ENCODE measurements at regions not wholly inside any gene's neighbourhood (a gene's known extent, or its start where the extent isn't known, plus 50 kb on each side); places are given as distances from the start of the nearest gene placed in this dataset.

DNA sequence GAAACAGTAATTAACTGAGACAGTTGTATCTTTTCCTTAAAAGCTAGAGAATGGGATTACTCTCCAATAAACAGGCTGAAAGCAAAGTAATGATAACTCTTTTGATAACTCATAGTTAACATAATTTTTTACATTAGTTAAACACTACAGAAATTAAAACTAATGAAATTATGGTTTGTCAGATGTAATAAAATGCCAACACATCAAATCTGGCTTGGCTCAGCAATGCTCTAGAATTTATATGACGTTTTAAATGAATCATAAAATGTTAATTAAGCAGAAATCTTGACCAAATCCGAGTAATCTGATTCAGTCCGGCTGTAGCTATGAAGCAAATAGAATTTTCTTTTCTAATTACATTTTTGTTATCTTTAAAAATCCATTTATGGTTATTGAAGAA, 244.2 kb upstream of the NR3C2 start:
- CTCF ChIA-PET: no interaction called here
- H3K27ac ChIP-seq (ENCODE audit: control insufficient read depth, insufficient read depth): no peak overlapping the region
- H3K9ac ChIP-seq (ENCODE audit: control insufficient read depth, insufficient read depth, low read length): no peak overlapping the region
- in situ Hi-C loops (cut with MboI): no loop called here
- no peaks in the 10 kb centered on the region for H3K4me1 ChIP-seq (ENCODE audit: control insufficient read depth, insufficient read depth, low read length)
- no peaks in the 10 kb centered on the region for H3K79me2 ChIP-seq (ENCODE audit: control insufficient read depth, insufficient read depth, low read length)
- RAD21 ChIA-PET (ENCODE audit: unreplicated experiment): no interaction called here
- no peak overlapping the region for H3K4me2 ChIP-seq (ENCODE audit: control insufficient read depth, insufficient read depth)
- no peak for TF ChIP-seq EGR1 (IDR thresholded peaks at IDR 0.05; ENCODE audit: borderline replicate concordance in 1 of 2, low read depth in 2 of 2, low read length in 2 of 2)
- no peak for TF ChIP-seq FOXM1 (IDR thresholded peaks at IDR 0.05; ENCODE audit: low read depth, low read length)
- no peak for TF ChIP-seq YY1 (IDR thresholded peaks at IDR 0.05; ENCODE audit: low read depth, low read length)
- TF ChIP-seq CUX1 (IDR thresholded peaks at IDR 0.05; ENCODE audit: insufficient replicate concordance, low read depth, low read length): no peak
- no peak for TF ChIP-seq BMI1 (IDR thresholded peaks at IDR 0.05; ENCODE audit: borderline replicate concordance)
- no peak for TF ChIP-seq RCOR1 (conservative IDR thresholded peaks at IDR 0.05; ENCODE audit: low read depth, low read length)
- no peak for TF ChIP-seq RUNX3 (IDR thresholded peaks at IDR 0.05; ENCODE audit: low read length)
- TF ChIP-seq NR2F1 (conservative IDR thresholded peaks at IDR 0.05): no peak
- TF ChIP-seq NFYB (IDR thresholded peaks at IDR 0.05; ENCODE audit: insufficient read depth, low read depth, low read length): no peak
- no peak for TF ChIP-seq DPF2 (IDR thresholded peaks at IDR 0.05)
- no peak for DNase-seq (ENCODE audit: low read depth, low spot score)
- WGBS (ENCODE audit: insufficient coverage, insufficient replicate concordance, low lambda C conversion rate, missing lambda C conversion rate): 0% methylated on average over 3 of the region's 3 CpGs
- no peaks in the 10 kb centered on the region for H4K20me1 ChIP-seq (ENCODE audit: control insufficient read depth, insufficient read depth)
- ATAC-seq: no peak
- no peaks in the 10 kb centered on the region for H3K36me3 ChIP-seq (ENCODE audit: control insufficient read depth in 2 of 2, insufficient read depth in 2 of 2, low read length in 1 of 2)
- no peak overlapping the region for H2AFZ ChIP-seq (ENCODE audit: control insufficient read depth, low read depth, low read length)
- POLR2A ChIA-PET: no interaction called here
- no TSS peak for BruUV-seq (replicated peaks)
- no peak overlapping the region for H3K4me3 ChIP-seq
- H3K9me3 ChIP-seq (replicated peaks; ENCODE audit: control insufficient read depth, insufficient read depth, low read length): no peaks in the 10 kb centered on the region
- intact Hi-C loops (cut with micrococcal nuclease; ENCODE audit: unreplicated experiment): no loop called here
- no peaks in the 10 kb centered on the region for H3K27me3 ChIP-seq (replicated peaks in 1 of 2; ENCODE audit: control insufficient read depth in 2 of 2, insufficient read depth in 2 of 2, low read length in 1 of 2)
- no peak for FAIRE-seq
- SMC1A ChIA-PET (ENCODE audit: uncharacterized antibody, unreplicated experiment): no interaction called here

Data from GM12878 (cell line).